PC-3 (cell line): ENCODE measurements at regions not wholly inside any gene's neighbourhood (a gene's known extent, or its start where the extent isn't known, plus 50 kb on each side); places are given as distances from the start of the nearest gene placed in this dataset.

Experiments
- CTCF ChIP-seq: fragments of 300-600 bp; sonication (generic); conservative IDR thresholded peaks from 2 replicates; pipeline ENCODE4 v1.5.1; 2017; ENCODE audit warnings: antibody characterized with exemption, low read depth, mild to moderate bottlenecking, low read length
- EZH2phosphoT487 ChIP-seq: fragments of 300-600 bp; sonication (generic); IDR thresholded peaks from 2 replicates; pipeline ENCODE4 v1.6.1; 2018; ENCODE audit warnings: mild to moderate bottlenecking, antibody characterized with exemption, low read length, borderline replicate concordance

- TF ChIP-seq CTCF = no peak
- TF ChIP-seq EZH2phosphoT487 = no peak
These were observed 54.5 kb upstream of the SLC35C1 start for GRCh38 chr11:45750439-45750838.
